CD14-positive monocyte (primary cell): ENCODE measurements at regions not wholly inside any gene's neighbourhood (a gene's known extent, or its start where the extent isn't known, plus 50 kb on each side); places are given as distances from the start of the nearest gene placed in this dataset.

Source experiments
- DNase-seq, 3 donors: peaks; one replicate each; pipeline ENCODE4 v3.0.0-alpha.2; 2011 to 2022
- H2AFZ ChIP-seq: 2 replicates; pipeline ENCODE4 v1.6.0; 2012; ENCODE audit warnings: mild to moderate bottlenecking, low read depth, low read length, inconsistent platforms; ENCODE audit not compliant: insufficient read depth, poor library complexity, severe bottlenecking
- H3K27ac ChIP-seq, 2 donors: 1 replicate in 1 of 2; 2 replicates in 1 of 2; pipeline ENCODE4 v1.5.1; 2012 to 2013; ENCODE audit warnings: low read length in 2 of 2, control low read depth in 1 of 2, inconsistent platforms in 1 of 2, low read depth in 1 of 2, mild to moderate bottlenecking in 1 of 2
- H3K27me3 ChIP-seq, 2 donors: one replicate each; pipeline versions ENCODE4 v1.6.0 to v1.6.1; 2011 to 2013; ENCODE audit warnings: low read length in 2 of 2; ENCODE audit not compliant: control insufficient read depth in 2 of 2, insufficient read depth in 2 of 2
- H3K36me3 ChIP-seq, 2 donors: replicated peaks in 1 of 2; 1 replicate in 1 of 2; 2 replicates in 1 of 2; pipeline versions ENCODE4 v1.5.1 to v1.6.1; 2012 to 2013; ENCODE audit warnings: low read length in 2 of 2, control low read depth in 1 of 2, inconsistent platforms in 1 of 2, mild to moderate bottlenecking in 1 of 2; ENCODE audit not compliant: insufficient read depth in 2 of 2, control insufficient read depth in 1 of 2
- H3K4me1 ChIP-seq, 2 donors: 1 replicate in 1 of 2; 2 replicates in 1 of 2; pipeline versions ENCODE4 v1.5.1 to v1.6.1; 2012 to 2013; ENCODE audit warnings: low read length in 2 of 2, control low read depth in 1 of 2, inconsistent platforms in 1 of 2, mild to moderate bottlenecking in 1 of 2, moderate library complexity in 1 of 2; ENCODE audit not compliant: insufficient read depth in 2 of 2, control insufficient read depth in 1 of 2
- H3K4me2 ChIP-seq: replicated peaks from 2 replicates; pipeline ENCODE3; 2012; ENCODE audit warnings: low read length, moderate library complexity, mild to moderate bottlenecking; ENCODE audit not compliant: poor library complexity, severe bottlenecking; ENCODE audit errors: extremely low read depth
- H3K4me3 ChIP-seq, 3 experiments: fragments of 200-600 bp in 1 of 3; sonication (generic) in 1 of 3; replicated peaks in 1 of 3; 1 replicate in 2 of 3; 2 replicates in 1 of 3; pipeline ENCODE4 v1.5.1; 2011 to 2013; ENCODE audit warnings: low read length in 3 of 3, mild to moderate bottlenecking in 3 of 3, control low read depth in 2 of 3, low read depth in 2 of 3, inconsistent platforms in 1 of 3, moderate library complexity in 1 of 3
- H3K79me2 ChIP-seq: 2 replicates; pipeline ENCODE4 v1.6.0; 2012; ENCODE audit warnings: mild to moderate bottlenecking, control low read depth, inconsistent platforms, low read length, moderate library complexity; ENCODE audit not compliant: insufficient read depth
- H3K9ac ChIP-seq: 2 replicates; pipeline ENCODE4 v1.6.0; 2017; ENCODE audit warnings: low read length, mild to moderate bottlenecking; ENCODE audit not compliant: insufficient read depth, poor library complexity, severe bottlenecking
- H3K9me3 ChIP-seq, 2 donors: replicated peaks in 1 of 2; 1 replicate in 1 of 2; 2 replicates in 1 of 2; pipeline versions ENCODE4 v1.5.1 to v1.6.1; 2012 to 2013; ENCODE audit warnings: low read length in 2 of 2, control low read depth in 1 of 2; ENCODE audit not compliant: control insufficient read depth in 1 of 2, insufficient read depth in 1 of 2
- H4K20me1 ChIP-seq: 2 replicates; pipeline ENCODE4 v1.6.0; 2012; ENCODE audit warnings: mild to moderate bottlenecking, low read length, control low read depth, moderate library complexity; ENCODE audit not compliant: insufficient read depth
- H3K27ac Mint-ChIP-seq, 7 donors: one replicate each; pipeline ENCODE4 v1.8.0; 2020; ENCODE audit warnings: mild to moderate bottlenecking in 7 of 7, mixed read lengths in 7 of 7, moderate library complexity in 6 of 7, inconsistent platforms in 2 of 7
- H3K27me3 Mint-ChIP-seq, 3 donors: one replicate each; pipeline ENCODE4 v1.8.0; 2021 to 2022; ENCODE audit warnings: low read depth in 3 of 3, mild to moderate bottlenecking in 3 of 3, mixed read lengths in 3 of 3, moderate library complexity in 3 of 3, inconsistent platforms in 1 of 3
- H3K36me3 Mint-ChIP-seq, 2 donors: one replicate each; pipeline ENCODE4 v1.8.0; 2020; ENCODE audit warnings: mixed read lengths in 2 of 2, inconsistent platforms in 1 of 2, mild to moderate bottlenecking in 1 of 2
- H3K4me1 Mint-ChIP-seq: one replicate; pipeline ENCODE4 v1.8.0; 2020; ENCODE audit warnings: mild to moderate bottlenecking, mixed read lengths
- H3K4me3 Mint-ChIP-seq, 2 donors: one replicate each; pipeline ENCODE4 v1.8.0; 2020; ENCODE audit warnings: mild to moderate bottlenecking in 2 of 2, mixed read lengths in 2 of 2, moderate library complexity in 1 of 2
- H3K9me3 Mint-ChIP-seq, 7 donors: one replicate each; pipeline ENCODE4 v1.8.0; 2020 to 2022; ENCODE audit warnings: mixed read lengths in 7 of 7, mild to moderate bottlenecking in 6 of 7, moderate library complexity in 6 of 7, inconsistent platforms in 2 of 7
- CTCF ChIP-seq: fragments of 200-600 bp; IDR thresholded peaks from one replicate; pipeline ENCODE4 v1.8.0; 2022; ENCODE audit warnings: antibody characterized with exemption, mild to moderate bottlenecking
- WGBS: methylation state at CpG from one replicate; pipeline ENCODE4 v1.1.5; 2013; ENCODE audit warnings: missing lambda C conversion rate; ENCODE audit not compliant: insufficient coverage; 5-methylcytosine and 5-hydroxymethylcytosine counted together
- intact Hi-C, 2 donors: fragments of 100-400 bp; cut with micrococcal nuclease; formaldehyde crosslinking; loops; one replicate each; pipeline versions ENCODE4 v1.15.0 to v1.15.1; 2023

GRCh38 chr5:106312360-106312759, 1358.4 kb downstream of the EFNA5 start:
- H3K79me2 ChIP-seq = no peaks in the 10 kb centered on the region
- H3K4me1 ChIP-seq = no peaks in the 10 kb centered on the region
- no peak overlapping the region for H3K9ac ChIP-seq
- H3K36me3 ChIP-seq = no peaks in the 10 kb centered on the region
- no peak overlapping the region for H3K27ac ChIP-seq
- Mint-ChIP-seq H3K27me3 (no peaks in the 10 kb centered on the region), H3K36me3 (no peaks in the 10 kb centered on the region), H3K9me3 (peaks cover 0 to 5% (median 2%) of the 10 kb centered on the region in 7 donors), H3K4me1 (no peaks in the 10 kb centered on the region), H3K4me3 (no peak overlapping the region), H3K27ac (no peak overlapping the region)
- intact Hi-C loops = no loop called here
- no peak for DNase-seq
- H4K20me1 ChIP-seq = no peaks in the 10 kb centered on the region
- H3K9me3 ChIP-seq = no peaks in the 10 kb centered on the region
- no peak overlapping the region for H2AFZ ChIP-seq
- no peaks in the 10 kb centered on the region for H3K27me3 ChIP-seq
- TF ChIP-seq CTCF = no peak
- H3K4me2 ChIP-seq = no peak overlapping the region
- no peak overlapping the region for H3K4me3 ChIP-seq

GRCh38 chr5:106311230-106311915, 1359.4 kb downstream of the EFNA5 start:
- H2AFZ ChIP-seq = no peak overlapping the region
- Mint-ChIP-seq H3K36me3 (no peaks in the 10 kb centered on the region), H3K27me3 (no peaks in the 10 kb centered on the region), H3K4me3 (no peak overlapping the region), H3K4me1 (no peaks in the 10 kb centered on the region), H3K27ac (no peak overlapping the region), H3K9me3 (peaks cover 0 to 5% (median 2%) of the 10 kb centered on the region in 7 donors)
- H4K20me1 ChIP-seq = no peaks in the 10 kb centered on the region
- H3K4me1 ChIP-seq = no peaks in the 10 kb centered on the region
- no peak overlapping the region for H3K9ac ChIP-seq
- H3K4me2 ChIP-seq = no peak overlapping the region
- no peaks in the 10 kb centered on the region for H3K79me2 ChIP-seq
- H3K27me3 ChIP-seq = no peaks in the 10 kb centered on the region
- no peaks in the 10 kb centered on the region for H3K9me3 ChIP-seq
- no peak overlapping the region for H3K4me3 ChIP-seq
- no peak for DNase-seq
- intact Hi-C loops = no loop called here
- WGBS = no CpG with 5 or more reads among the region's 2 CpGs
- H3K36me3 ChIP-seq = no peaks in the 10 kb centered on the region
- no peak for TF ChIP-seq CTCF
- H3K27ac ChIP-seq = no peak overlapping the region
